ENCODE measurements at regions not wholly inside any gene's neighbourhood (a gene's known extent, or its start where the extent isn't known, plus 50 kb on each side); places are given as distances from the start of the nearest gene placed in this dataset.
"Not testable (repeated sequence)": the region's sequence is repeated elsewhere in the genome, so short reads cannot be mapped to it uniquely, and the experiment has no call there.

- peak; percentile 6 for DNase-seq (ENCODE audit: low read depth)
Observed at GRCh38 chr2:13201924-13202323, 485.2 kb downstream of the TRIB2 start.

DNA sequence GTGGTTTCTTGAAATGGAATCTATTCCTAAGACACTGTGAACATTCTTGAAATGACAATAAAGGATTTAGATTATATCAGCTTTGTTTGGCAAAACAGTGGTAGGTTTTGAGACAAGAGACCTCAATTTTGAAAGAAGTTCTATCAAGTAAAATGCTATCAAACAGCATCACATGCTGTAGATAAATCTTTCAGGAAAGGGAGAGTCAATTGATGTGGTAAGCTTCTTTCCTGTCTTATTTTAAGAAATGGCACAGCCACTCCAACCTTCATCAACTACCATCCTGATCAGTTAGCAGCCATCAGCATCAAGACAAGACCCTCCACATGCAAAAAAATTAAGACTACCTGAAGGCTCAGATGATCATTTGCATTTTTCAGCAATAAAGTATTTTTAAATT lies 495.4 kb downstream of the TRIB2 start:
- DNase-seq (ENCODE audit: low read depth) = no peak

GRCh38 chr2:13218205-13218604 lies 501.5 kb downstream of the TRIB2 start:
- DNase-seq (ENCODE audit: low read depth) = no peak

- no peak for DNase-seq (ENCODE audit: low read depth)
Observed at GRCh38 chr2:13227578-13227977, 510.8 kb downstream of the TRIB2 start.

DNA sequence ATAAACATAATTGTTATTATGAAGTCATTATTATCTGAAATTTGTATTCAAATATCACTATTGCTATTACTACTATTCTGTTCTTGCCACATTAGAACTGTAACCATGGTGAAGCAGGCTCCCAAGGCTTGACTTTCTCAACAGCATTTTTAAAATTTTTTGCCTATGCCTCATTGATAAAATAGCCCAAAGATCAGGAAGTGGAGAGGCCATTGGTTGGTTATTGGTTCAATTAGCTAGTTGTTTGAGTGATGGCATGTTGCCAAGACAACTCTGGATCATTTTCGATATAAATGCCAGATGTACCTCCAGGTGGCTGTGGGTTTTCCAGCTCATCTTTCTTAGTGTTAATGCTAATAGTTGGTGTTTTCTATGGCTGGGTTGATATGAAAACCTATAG lies 513.5 kb downstream of the TRIB2 start:
- DNase-seq (ENCODE audit: low read depth) = peak; percentile 3

GRCh38 chr2:13240061-13240460 lies 523.3 kb downstream of the TRIB2 start:
- no peak for DNase-seq (ENCODE audit: low read depth)

DNA sequence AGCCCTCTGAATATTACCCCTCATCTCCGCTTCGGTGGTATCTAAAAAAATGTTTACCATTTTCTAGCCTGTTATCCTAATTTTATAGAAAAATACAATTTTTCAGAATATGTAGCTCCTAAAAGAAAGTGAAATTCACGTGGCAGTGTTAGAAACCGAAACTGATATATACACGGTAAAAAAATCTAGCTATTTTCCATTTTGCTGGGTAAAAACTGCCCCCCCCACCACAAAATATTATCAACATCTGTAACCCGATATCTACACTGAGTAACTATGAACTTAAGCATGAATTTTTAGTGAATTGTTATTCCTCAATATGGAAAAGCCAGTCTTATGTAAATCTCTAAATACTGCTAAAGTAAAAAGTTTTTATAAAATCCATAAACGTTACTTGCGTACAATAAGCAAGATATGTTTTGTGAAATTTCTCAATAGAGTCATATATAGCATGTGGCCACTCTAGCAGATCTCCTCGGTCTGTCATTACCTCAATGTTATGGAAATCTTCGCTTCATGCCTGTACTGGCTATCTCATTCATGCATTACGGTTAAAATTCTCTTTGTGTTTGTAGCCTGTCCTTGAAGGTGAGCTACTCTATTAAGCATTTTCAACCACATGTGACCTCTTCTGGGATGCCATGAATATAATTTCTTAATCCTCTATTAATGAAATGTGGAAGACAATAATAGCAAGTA lies 524.2 kb downstream of the TRIB2 start:
- DNase-seq (ENCODE audit: low read depth) = no peak

- DNase-seq (ENCODE audit: low read depth) = no peak
Observed at GRCh38 chr2:13252615-13253014, 535.9 kb downstream of the TRIB2 start.

DNA sequence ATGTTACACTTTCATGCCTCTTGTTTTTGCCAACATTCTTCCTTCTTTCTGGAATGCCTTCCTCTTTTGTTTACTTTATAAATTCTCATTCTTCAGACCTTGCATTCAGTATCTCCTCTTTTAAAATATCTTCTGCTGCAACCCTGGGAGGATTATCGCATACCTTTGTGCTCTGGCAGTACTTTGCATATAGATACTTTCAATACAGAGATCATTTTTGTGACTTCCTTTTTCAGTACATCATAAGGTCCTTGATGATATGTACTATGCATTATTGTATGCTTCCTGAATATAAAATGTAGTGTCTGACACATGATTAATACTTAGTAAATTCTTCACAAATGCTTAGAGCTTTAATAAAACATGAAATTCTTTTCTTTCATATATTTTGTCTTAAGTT lies 538.7 kb downstream of the TRIB2 start:
- DNase-seq (ENCODE audit: low read depth) = no peak

DNA sequence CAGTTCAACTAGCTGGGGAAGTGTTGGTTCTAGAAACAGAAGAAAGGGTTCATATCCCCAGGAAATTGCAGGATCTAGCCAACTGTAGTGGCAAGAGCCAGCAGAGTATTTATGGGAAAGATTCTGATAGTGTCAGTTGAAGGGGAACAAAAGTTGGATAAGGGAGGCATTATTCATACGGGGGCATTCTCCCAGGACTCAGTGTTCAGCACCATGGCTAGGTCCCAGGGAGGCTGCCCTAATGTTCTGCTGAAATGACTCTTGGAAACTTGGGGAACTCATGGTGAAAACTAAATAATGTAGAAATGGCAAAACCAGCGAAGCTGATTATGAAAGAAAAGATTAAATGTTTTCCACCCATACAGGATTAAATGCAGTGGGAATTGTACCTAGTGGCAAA lies 543.7 kb downstream of the TRIB2 start:
- DNase-seq (ENCODE audit: low read depth) = no peak

DNA sequence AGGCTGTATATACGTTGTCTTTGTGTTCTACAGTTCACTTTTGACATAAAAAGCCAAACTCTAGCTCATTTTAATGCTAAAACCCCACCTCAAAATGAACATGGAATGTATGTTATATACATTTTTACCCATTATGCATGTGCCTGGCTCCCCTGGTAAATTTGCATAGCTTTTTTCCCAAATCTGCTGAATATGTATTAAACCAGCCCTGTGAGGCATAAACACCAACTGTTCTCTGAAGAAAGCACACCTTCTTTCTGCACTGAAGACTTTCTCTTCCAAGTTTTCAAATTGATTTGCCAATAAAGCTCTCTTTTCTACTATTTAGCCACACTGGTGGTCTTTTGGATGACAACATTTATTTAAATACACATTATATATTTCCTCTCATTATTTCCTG lies 549.4 kb downstream of the TRIB2 start:
- DNase-seq (ENCODE audit: low read depth) = no peak

GRCh38 chr2:13284688-13285087 lies 568.0 kb downstream of the TRIB2 start:
- DNase-seq (ENCODE audit: low read depth) = no peak

- DNase-seq (ENCODE audit: low read depth) = no peak
Observed at GRCh38 chr2:13289310-13289709, 572.6 kb downstream of the TRIB2 start.

DNA sequence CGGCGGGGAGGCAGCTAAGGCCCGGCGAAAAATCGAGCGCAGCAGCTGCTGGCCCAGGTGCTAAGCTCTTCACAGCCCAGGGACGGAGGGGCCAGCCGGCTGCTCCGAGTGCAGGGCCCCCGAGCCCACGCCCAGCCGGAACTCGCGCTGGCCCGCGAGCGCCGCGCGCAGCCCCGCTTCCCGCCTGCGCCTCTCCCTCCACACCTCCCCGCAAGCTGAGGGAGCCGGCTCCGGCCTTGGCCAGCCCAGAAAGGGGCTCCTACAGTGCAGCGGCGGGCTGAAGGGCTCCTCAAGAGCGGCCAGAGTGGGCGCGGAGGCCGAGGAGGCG lies 591.7 kb downstream of the TRIB2 start:
- not testable (repeated sequence) for DNase-seq (ENCODE audit: low read depth)

DNA sequence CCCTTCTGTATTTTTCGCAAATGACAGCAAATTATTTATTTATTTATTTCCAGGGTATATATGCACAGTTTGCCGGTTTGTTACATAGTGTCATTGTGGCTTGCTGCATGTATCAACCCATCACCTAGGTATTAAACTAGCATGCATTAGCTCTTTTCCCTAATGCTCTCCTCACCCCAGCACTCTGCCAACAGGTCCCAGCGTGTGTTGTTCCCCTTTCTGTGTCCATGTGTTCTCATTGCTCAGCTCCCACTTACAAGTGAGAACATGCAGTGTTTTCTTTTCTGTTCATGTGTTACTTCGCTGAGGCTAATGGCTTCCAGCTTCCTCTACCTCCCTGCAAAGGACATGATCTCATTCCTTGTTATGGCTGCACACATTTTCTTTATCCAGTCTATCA lies 592.3 kb downstream of the TRIB2 start:
- DNase-seq (ENCODE audit: low read depth) = no peak

- no peak for DNase-seq (ENCODE audit: low read depth)
Observed at GRCh38 chr2:13332060-13332459, 615.3 kb downstream of the TRIB2 start.

- DNase-seq (ENCODE audit: low read depth) = not testable (repeated sequence)
Observed at GRCh38 chr2:13334071-13334470, 617.3 kb downstream of the TRIB2 start.

DNA sequence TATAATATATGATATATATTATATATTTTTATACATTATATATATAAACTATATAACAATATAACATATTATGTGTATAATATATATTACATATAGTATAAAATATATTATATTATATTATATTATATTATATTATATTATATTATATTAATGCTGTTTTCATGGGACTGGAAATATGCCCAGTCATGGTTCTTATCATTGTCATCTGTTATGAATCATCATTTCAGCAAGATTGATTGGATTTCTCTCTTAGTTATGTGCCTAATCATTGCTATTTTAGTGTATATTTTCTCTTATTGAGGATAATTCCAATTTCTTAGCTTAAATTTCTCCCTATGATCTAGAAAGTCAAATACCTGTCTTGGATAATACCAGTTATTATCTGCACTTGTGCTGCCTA lies 617.8 kb downstream of the TRIB2 start:
- DNase-seq (ENCODE audit: low read depth) = no peak

DNA sequence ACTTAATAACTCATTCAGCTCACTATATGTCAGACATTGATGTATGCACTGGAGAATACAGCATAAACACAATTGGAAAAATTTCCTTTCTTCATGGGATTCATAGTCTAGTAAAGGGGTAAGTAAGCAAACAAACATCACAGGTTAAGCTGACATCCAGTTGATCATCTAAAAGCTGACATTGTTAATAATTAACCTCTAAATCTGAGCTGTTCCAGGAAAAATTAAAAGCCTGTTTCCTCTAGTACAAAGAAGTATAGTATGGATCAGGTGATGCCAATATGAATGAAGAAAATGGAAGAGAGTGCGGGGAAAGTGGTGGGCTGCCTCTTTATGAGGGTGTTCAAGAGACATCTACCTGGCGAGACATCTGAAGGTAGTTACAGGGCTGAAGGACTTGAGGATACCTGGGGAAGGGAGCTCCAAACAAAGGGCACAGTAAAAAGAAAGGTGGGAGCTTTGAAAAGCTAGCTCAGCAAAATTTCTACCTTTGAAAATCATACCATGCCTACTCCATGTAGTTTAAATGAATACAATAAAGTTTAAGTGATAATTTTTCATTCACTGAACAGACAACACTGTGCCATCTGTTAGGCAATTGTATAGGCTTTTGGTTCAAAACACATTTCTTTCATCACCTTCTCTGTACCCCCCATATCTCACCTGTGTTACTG lies 619.3 kb downstream of the TRIB2 start:
- no peak for DNase-seq (ENCODE audit: low read depth)

DNA sequence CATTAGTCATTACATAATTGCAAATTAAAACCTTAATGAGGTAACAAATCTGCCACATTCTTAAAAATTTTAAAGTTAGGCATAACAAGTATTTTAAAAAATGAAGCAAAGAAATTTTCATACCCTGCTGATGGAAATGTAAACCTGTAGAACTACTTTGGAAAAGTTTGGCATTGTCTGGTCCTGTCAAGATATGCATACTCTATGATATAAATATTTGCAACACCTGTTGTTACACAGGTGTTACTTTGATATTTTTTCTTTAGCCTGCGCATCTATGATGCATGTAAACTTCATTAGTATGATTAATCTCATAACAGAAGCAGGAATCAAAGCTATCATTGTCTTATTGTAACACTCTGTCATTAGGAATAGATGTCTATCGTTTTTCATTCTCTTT lies 634.3 kb downstream of the TRIB2 start:
- no peak for DNase-seq (ENCODE audit: low read depth)

DNA sequence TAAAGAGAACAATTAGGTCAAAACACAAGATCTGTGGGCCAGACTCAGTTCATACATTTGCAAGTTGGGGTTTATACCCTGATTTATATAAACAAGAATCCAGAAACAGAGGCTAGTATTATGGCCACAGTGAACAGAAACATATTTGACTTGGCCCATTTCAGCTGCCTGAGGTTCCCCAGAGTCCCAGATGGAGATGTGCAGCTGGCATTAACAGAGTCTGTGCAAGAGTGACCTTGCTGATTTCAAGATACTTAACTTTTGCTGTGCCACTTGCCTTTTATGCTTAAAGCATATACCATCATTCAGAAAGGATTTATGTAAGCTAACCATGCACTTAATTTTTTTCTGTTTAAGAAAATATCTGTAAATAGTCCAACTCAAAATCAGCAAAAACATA lies 636.3 kb downstream of the TRIB2 start:
- no peak for DNase-seq (ENCODE audit: low read depth)

- no peak for DNase-seq (ENCODE audit: low read depth)
Observed at GRCh38 chr2:13354031-13354430, 637.3 kb downstream of the TRIB2 start.

DNA sequence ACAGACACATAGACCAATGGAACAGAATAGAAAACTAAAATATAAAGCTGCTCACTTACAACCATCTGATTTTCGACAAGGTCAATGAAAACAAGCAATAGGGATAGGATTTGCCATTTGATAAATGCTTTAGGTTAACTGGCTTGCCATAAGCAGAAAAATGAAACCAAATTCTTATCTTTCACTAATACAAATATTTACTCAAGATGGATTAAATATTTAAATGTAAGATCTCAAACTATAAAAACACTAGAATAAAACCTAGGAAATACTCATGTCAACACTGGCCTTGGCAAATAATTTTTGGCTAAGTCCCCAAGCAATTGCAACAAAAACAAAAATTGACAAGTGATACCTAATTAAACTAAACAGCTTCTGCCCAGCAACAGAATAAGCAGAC lies 665.2 kb downstream of the TRIB2 start:
- not testable (repeated sequence) for DNase-seq (ENCODE audit: low read depth)

- not testable (repeated sequence) for DNase-seq (ENCODE audit: low read depth)
Observed at GRCh38 chr2:13389172-13389571, 672.4 kb downstream of the TRIB2 start.

Data from RPMI7951 (cell line).